ENCODE measurements at regions not wholly inside any gene's neighbourhood (a gene's known extent, or its start where the extent isn't known, plus 50 kb on each side); places are given as distances from the start of the nearest gene placed in this dataset.

DNA sequence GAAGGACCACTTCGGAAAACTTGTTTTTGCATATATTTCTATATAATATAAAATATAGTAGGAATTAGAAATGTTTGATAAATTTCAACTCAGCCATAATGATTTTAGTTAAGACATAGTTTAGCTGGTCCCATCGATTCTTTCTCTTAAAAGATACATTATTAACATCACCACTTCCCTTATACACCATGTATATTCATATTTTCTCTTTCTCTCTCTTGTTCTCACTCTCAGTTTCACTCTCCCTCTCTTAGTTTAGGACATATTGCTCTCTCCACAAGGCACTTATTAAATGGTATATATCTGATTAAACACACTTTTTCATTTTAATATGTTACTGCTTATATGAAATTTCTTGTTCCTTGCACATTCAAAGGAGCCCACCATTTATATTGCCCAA lies 90.1 kb upstream of the RASEF start:
- H3K4me3 ChIP-seq (ENCODE audit: low read depth in 2 of 2, low read length in 1 of 2) = no peak overlapping the region
- no peaks in the 10 kb centered on the region for H3F3A ChIP-seq (replicated peaks; ENCODE audit: insufficient read depth)
- H3K27me3 ChIP-seq (ENCODE audit: insufficient read depth) = no peaks in the 10 kb centered on the region
- H3K4me1 ChIP-seq (ENCODE audit: control insufficient read depth in 1 of 2, insufficient read depth in 2 of 2, low read depth in 1 of 2, low read length in 1 of 2) = no peaks in the 10 kb centered on the region
- no peak for TF ChIP-seq MXI1 (IDR thresholded peaks at IDR 0.05; ENCODE audit: low read depth, low read length)
- no peak for TF ChIP-seq POLR2AphosphoS5 (IDR thresholded peaks at IDR 0.05; ENCODE audit: low read depth, low read length)
- TF ChIP-seq, protein P1, sequence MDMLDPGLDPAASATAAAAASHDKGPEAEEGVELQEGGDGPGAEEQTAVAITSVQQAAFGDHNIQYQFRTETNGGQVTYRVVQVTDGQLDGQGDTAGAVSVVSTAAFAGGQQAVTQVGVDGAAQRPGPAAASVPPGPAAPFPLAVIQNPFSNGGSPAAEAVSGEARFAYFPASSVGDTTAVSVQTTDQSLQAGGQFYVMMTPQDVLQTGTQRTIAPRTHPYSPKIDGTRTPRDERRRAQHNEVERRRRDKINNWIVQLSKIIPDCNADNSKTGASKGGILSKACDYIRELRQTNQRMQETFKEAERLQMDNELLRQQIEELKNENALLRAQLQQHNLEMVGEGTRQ (IDR thresholded peaks at IDR 0.05; ENCODE audit: borderline replicate concordance, low read depth, low read length) = no peak
- TF ChIP-seq, protein P2, sequence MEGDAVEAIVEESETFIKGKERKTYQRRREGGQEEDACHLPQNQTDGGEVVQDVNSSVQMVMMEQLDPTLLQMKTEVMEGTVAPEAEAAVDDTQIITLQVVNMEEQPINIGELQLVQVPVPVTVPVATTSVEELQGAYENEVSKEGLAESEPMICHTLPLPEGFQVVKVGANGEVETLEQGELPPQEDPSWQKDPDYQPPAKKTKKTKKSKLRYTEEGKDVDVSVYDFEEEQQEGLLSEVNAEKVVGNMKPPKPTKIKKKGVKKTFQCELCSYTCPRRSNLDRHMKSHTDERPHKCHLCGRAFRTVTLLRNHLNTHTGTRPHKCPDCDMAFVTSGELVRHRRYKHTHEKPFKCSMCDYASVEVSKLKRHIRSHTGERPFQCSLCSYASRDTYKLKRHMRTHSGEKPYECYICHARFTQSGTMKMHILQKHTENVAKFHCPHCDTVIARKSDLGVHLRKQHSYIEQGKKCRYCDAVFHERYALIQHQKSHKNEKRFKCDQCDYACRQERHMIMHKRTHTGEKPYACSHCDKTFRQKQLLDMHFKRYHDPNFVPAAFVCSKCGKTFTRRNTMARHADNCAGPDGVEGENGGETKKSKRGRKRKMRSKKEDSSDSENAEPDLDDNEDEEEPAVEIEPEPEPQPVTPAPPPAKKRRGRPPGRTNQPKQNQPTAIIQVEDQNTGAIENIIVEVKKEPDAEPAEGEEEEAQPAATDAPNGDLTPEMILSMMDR (IDR thresholded peaks at IDR 0.05) = no peak
- TF ChIP-seq, protein P3, sequence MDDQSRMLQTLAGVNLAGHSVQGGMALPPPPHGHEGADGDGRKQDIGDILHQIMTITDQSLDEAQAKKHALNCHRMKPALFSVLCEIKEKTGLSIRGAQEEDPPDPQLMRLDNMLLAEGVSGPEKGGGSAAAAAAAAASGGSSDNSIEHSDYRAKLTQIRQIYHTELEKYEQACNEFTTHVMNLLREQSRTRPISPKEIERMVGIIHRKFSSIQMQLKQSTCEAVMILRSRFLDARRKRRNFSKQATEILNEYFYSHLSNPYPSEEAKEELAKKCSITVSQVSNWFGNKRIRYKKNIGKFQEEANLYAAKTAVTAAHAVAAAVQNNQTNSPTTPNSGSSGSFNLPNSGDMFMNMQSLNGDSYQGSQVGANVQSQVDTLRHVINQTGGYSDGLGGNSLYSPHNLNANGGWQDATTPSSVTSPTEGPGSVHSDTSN (IDR thresholded peaks at IDR 0.05) = no peak
- TF ChIP-seq NRF1 (IDR thresholded peaks at IDR 0.05; ENCODE audit: low read depth, low read length) = no peak
- no peak for TF ChIP-seq RAD21 (IDR thresholded peaks at IDR 0.05; ENCODE audit: low read length)
- TF ChIP-seq ELF1 (IDR thresholded peaks at IDR 0.05) = no peak
- TF ChIP-seq, protein P4, sequence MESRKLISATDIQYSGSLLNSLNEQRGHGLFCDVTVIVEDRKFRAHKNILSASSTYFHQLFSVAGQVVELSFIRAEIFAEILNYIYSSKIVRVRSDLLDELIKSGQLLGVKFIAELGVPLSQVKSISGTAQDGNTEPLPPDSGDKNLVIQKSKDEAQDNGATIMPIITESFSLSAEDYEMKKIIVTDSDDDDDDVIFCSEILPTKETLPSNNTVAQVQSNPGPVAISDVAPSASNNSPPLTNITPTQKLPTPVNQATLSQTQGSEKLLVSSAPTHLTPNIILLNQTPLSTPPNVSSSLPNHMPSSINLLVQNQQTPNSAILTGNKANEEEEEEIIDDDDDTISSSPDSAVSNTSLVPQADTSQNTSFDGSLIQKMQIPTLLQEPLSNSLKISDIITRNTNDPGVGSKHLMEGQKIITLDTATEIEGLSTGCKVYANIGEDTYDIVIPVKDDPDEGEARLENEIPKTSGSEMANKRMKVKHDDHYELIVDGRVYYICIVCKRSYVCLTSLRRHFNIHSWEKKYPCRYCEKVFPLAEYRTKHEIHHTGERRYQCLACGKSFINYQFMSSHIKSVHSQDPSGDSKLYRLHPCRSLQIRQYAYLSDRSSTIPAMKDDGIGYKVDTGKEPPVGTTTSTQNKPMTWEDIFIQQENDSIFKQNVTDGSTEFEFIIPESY (IDR thresholded peaks at IDR 0.05; ENCODE audit: borderline replicate concordance, low read depth) = no peak
- H3K27ac ChIP-seq (ENCODE audit: low read depth in 2 of 2, low read length in 1 of 2) = no peak overlapping the region
- H3K4me2 ChIP-seq = no peak overlapping the region
- no peak overlapping the region for H3K9ac ChIP-seq
- H4K20me1 ChIP-seq (ENCODE audit: insufficient read depth) = no peaks in the 10 kb centered on the region
- H3K9me3 ChIP-seq = no peaks in the 10 kb centered on the region
- no peaks in the 10 kb centered on the region; the same call in 1 of the 2 replicates for H3K9me2 ChIP-seq
- no peaks in the 10 kb centered on the region for H3K79me2 ChIP-seq (ENCODE audit: insufficient read depth)
- no peak overlapping the region for H2AFZ ChIP-seq (ENCODE audit: low read depth)
- ChIA-PET CTCF (no interaction called here), POLR2A (no interaction called here)
- no peak for DNase-seq
- WGBS (ENCODE audit: low lambda C conversion rate) = 40% methylated on average over 2 of the region's 2 CpGs
- no peaks in the 10 kb centered on the region for H3K36me3 ChIP-seq (replicated peaks in 1 of 2; ENCODE audit: control insufficient read depth in 1 of 2, insufficient read depth in 2 of 2, low read length in 1 of 2)

DNA sequence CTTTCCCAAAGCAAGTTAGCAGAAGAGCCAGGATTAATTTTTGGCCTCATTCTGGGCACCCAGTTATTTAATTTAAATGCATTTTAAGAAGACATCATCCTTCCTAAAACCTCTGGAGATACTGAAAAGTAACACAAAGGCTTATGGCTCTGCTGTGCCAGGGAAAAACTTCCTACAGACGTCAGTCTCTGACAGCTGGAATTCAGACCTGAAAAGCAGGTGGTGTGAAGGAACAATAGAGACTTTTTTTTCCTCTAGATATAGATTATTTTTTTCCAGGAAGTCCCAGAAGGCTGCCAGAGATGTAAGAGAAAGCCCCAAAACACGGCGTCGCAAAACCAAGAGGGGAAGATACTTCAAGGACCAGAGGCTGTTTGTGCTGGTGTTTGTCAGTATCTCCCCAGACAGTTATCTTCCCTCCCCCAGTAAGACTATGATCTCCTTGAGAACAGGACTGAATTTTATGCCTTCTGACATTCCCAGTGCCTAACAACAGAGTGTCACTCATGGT lies 88.7 kb upstream of the RASEF start:
- ChIA-PET CTCF (no interaction called here), POLR2A (no interaction called here)
- no peaks in the 10 kb centered on the region for H3K9me3 ChIP-seq
- no peaks in the 10 kb centered on the region for H3K9me2 ChIP-seq
- no peak overlapping the region for H3K27ac ChIP-seq (ENCODE audit: low read depth in 2 of 2, low read length in 1 of 2)
- H3K27me3 ChIP-seq (ENCODE audit: insufficient read depth) = no peaks in the 10 kb centered on the region
- no peak overlapping the region for H3K4me2 ChIP-seq
- no peaks in the 10 kb centered on the region for H3K79me2 ChIP-seq (ENCODE audit: insufficient read depth)
- H3K4me3 ChIP-seq (ENCODE audit: low read depth in 2 of 2, low read length in 1 of 2) = no peak overlapping the region
- no peaks in the 10 kb centered on the region for H3K4me1 ChIP-seq (ENCODE audit: control insufficient read depth in 1 of 2, insufficient read depth in 2 of 2, low read depth in 1 of 2, low read length in 1 of 2)
- no peaks in the 10 kb centered on the region for H3F3A ChIP-seq (replicated peaks; ENCODE audit: insufficient read depth)
- H3K36me3 ChIP-seq (replicated peaks in 1 of 2; ENCODE audit: control insufficient read depth in 1 of 2, insufficient read depth in 2 of 2, low read length in 1 of 2) = no peaks in the 10 kb centered on the region
- no peak overlapping the region for H2AFZ ChIP-seq (ENCODE audit: low read depth)
- DNase-seq = no peak
- WGBS (ENCODE audit: low lambda C conversion rate) = 68% methylated on average over 4 of the region's 4 CpGs
- H4K20me1 ChIP-seq (ENCODE audit: insufficient read depth) = no peaks in the 10 kb centered on the region
- H3K9ac ChIP-seq = no peak overlapping the region
- TF ChIP-seq SMC3 (IDR thresholded peaks at IDR 0.05; ENCODE audit: low read depth, low read length) (no peak), YY1 (IDR thresholded peaks at IDR 0.05; ENCODE audit: low read depth) (no peak), POLR2AphosphoS5 (IDR thresholded peaks at IDR 0.05; ENCODE audit: low read depth, low read length) (no peak), NRF1 (IDR thresholded peaks at IDR 0.05; ENCODE audit: low read depth, low read length) (no peak), RAD21 (IDR thresholded peaks at IDR 0.05; ENCODE audit: low read length) (no peak), CHD2 (IDR thresholded peaks at IDR 0.05; ENCODE audit: low read length, partially characterized antibody) (no peak), JUND (IDR thresholded peaks at IDR 0.05) (no peak), TCF12 (IDR thresholded peaks at IDR 0.05) (no peak), MXI1 (IDR thresholded peaks at IDR 0.05; ENCODE audit: low read depth, low read length) (no peak), ELF1 (IDR thresholded peaks at IDR 0.05) (no peak), GATA2 (CRISPR knock-in tag; IDR thresholded peaks at IDR 0.05) (no peak)
- TF ChIP-seq, protein P4 (IDR thresholded peaks at IDR 0.05; ENCODE audit: borderline replicate concordance, low read depth) = no peak
- TF ChIP-seq, protein P1 (IDR thresholded peaks at IDR 0.05; ENCODE audit: borderline replicate concordance, low read depth, low read length) = no peak
- TF ChIP-seq, protein P2 (IDR thresholded peaks at IDR 0.05) = no peak

Measured in SK-N-SH (cell line).